Erythroblast (primary cell): ENCODE measurements at regions not wholly inside any gene's neighbourhood (a gene's known extent, or its start where the extent isn't known, plus 50 kb on each side); places are given as distances from the start of the nearest gene placed in this dataset.
"Not testable (repeated sequence)": the region's sequence is repeated elsewhere in the genome, so short reads cannot be mapped to it uniquely, and the experiment has no call there.

ENCODE experiments used
- GATA1 ChIP-seq: IDR thresholded peaks from 2 replicates; pipeline ENCODE4 v1.6.1; 2011; ENCODE audit warnings: low read depth, mild to moderate bottlenecking, control low read depth, low read length, moderate library complexity
- POLR2A ChIP-seq: IDR thresholded peaks from 2 replicates; pipeline ENCODE4 v1.6.1; 2011; ENCODE audit warnings: mild to moderate bottlenecking, low read length

GRCh38 chr4:189740118-189740517 lies 200.6 kb upstream of the FRG1 start:
- TF ChIP-seq POLR2A, GATA1: not testable (repeated sequence)
